Cardiac muscle cell (in vitro differentiated cells and primary cell): ENCODE measurements at regions not wholly inside any gene's neighbourhood (a gene's known extent, or its start where the extent isn't known, plus 50 kb on each side); places are given as distances from the start of the nearest gene placed in this dataset.

Experiments
- DNase-seq, 2 donors: peaks; one replicate each; pipeline versions ENCODE4 v3.0.0 to v3.0.0-alpha.2; 2010 to 2017; ENCODE audit warnings: low read depth in 1 of 2, low spot score in 1 of 2
- H3K27ac ChIP-seq: fragments of 200-600 bp; sonication (generic); 2 replicates; pipeline ENCODE4 v1.5.1; 2016
- H3K27me3 ChIP-seq: fragments of 200-600 bp; sonication (generic); 2 replicates; pipeline ENCODE4 v1.6.0; 2016; ENCODE audit warnings: control low read depth
- H3K36me3 ChIP-seq: fragments of 200-600 bp; sonication (generic); 2 replicates; pipeline ENCODE4 v1.5.1; 2016; ENCODE audit warnings: control low read depth
- H3K4me1 ChIP-seq: fragments of 200-600 bp; sonication (generic); 2 replicates; pipeline ENCODE4 v1.8.1; 2017; ENCODE audit warnings: low read depth, mild to moderate bottlenecking, mixed run types
- H3K4me3 ChIP-seq: fragments of 200-600 bp; sonication (generic); 2 replicates; pipeline ENCODE4 v1.5.1; 2016; ENCODE audit warnings: mild to moderate bottlenecking
- H3K9me3 ChIP-seq: fragments of 200-600 bp; sonication (generic); 2 replicates; pipeline ENCODE4 v1.5.1; 2017; ENCODE audit warnings: low read depth, mild to moderate bottlenecking, control low read depth
- CTCF ChIP-seq: IDR thresholded peaks from 2 replicates; pipeline ENCODE4 v1.5.1; 2012; ENCODE audit warnings: low read depth, mild to moderate bottlenecking, low read length

DNA sequence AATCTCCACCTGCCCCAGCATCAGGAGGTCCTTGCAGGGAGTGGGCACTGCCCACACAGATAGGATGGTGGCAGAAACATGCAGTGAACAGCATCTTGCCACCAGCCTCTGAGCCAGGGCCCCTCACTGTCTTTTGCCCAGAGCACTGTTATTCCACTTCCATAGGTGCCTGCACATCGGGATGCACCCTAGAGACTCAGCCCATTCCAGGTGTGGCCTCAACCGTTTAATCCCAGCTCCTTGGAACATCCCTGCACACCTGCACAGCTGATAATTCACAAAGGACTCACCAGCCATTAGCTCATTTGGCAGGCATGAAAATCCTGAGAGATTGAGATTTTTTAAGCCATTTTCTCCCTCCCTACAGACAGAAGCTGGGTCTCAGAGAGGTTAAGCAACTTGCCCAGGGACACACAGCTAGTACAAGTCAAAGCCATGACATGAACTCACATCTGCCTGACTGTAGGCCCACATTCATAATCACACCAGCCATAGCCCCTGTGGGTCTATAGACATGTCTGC lies 116.3 kb downstream of the EFNB1 start:
- Histone ChIP-seq H3K36me3 (no peaks in the 10 kb centered on the region), H3K4me3 (no peak overlapping the region), H3K9me3 (no peaks in the 10 kb centered on the region), H3K4me1 (peaks cover 11% of the 10 kb centered on the region), H3K27me3 (no peaks in the 10 kb centered on the region), H3K27ac (no peak overlapping the region)
- TF ChIP-seq CTCF, result no peak
- no peak for DNase-seq

DNA sequence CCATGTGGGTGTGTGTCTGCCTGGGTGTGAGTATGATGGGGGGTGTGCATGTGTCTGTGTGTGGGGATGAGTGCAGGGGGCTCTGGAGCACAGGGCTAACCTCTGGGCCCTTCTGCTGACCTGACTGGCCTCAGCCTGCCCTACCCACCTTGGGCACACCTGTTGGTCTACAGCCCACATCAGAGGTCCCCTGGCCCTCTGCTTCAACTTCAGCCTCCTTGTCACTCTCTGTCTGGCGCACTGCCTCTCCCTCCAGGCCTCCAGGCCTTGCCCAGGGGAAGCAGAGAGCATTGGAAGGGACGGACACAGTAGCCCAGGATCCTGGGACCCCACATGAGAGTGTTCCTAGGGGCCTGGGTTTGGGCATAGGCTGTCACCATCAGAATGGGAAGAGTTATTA lies 115.4 kb downstream of the EFNB1 start:
- Histone ChIP-seq H3K4me1 (peaks cover 11% of the 10 kb centered on the region), H3K9me3 (no peaks in the 10 kb centered on the region), H3K36me3 (no peaks in the 10 kb centered on the region), H3K27ac (no peak overlapping the region), H3K4me3 (no peak overlapping the region), H3K27me3 (no peaks in the 10 kb centered on the region)
- no peak for TF ChIP-seq CTCF
- no peak for DNase-seq

- peak in 1 of 2 donors; percentile 65 for DNase-seq
- Histone ChIP-seq H3K9me3 (no peaks in the 10 kb centered on the region), H3K4me3 (no peak overlapping the region), H3K36me3 (no peaks in the 10 kb centered on the region), H3K4me1 (peaks cover 11% of the 10 kb centered on the region), H3K27ac (peak overlapping the region; percentile 40), H3K27me3 (no peaks in the 10 kb centered on the region)
- no peak for TF ChIP-seq CTCF
Measured at GRCh38 chrX:68942840-68943239, 114.0 kb downstream of the EFNB1 start.

- H3K27me3 ChIP-seq, result no peaks in the 10 kb centered on the region
- H3K36me3 ChIP-seq, result no peaks in the 10 kb centered on the region
- no peak for TF ChIP-seq CTCF
- H3K4me3 ChIP-seq, result no peak overlapping the region
- DNase-seq, result no peak
- H3K9me3 ChIP-seq, result no peaks in the 10 kb centered on the region
- peaks cover 11% of the 10 kb centered on the region for H3K4me1 ChIP-seq
- peak overlapping the region; percentile 40 for H3K27ac ChIP-seq
Measured at GRCh38 chrX:68942104-68942503, 113.3 kb downstream of the EFNB1 start.

DNA sequence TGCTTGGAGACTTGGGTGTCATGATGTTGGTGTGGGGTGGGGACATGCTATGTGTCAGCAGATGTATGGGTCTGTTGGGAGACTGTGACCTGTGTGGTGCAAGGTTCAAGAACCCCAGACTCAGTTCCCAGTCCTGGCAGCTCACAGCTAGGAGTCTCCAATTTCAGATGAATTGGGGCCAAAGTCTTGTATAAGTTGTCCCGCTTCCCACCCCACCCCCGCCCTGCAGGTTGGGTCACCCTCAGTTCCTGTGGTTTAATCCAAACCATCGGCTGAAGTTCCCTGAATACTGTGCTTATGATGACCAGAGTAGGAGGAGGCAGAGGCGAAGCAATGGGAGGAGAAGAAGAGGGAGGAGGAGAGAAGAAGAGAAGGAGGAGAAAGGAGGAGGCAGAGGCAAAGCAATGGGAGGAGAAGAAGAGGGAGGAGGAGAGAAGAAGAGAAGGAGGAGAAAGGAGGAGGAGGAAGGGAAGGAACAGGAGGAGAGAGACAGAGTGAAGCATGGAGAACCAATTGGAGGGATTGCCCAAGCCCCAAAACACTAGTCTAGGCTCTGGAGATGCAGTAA lies 112.6 kb downstream of the EFNB1 start:
- no peak overlapping the region for H3K4me3 ChIP-seq
- H3K36me3 ChIP-seq, result no peaks in the 10 kb centered on the region
- no peaks in the 10 kb centered on the region for H3K9me3 ChIP-seq
- H3K27me3 ChIP-seq, result no peaks in the 10 kb centered on the region
- DNase-seq, result peak in 1 of 2 donors; percentile 43
- no peak overlapping the region for H3K27ac ChIP-seq
- TF ChIP-seq CTCF, result no peak
- H3K4me1 ChIP-seq, result peaks cover 11% of the 10 kb centered on the region
